IMR-90 (cell line): ENCODE measurements at regions not wholly inside any gene's neighbourhood (a gene's known extent, or its start where the extent isn't known, plus 50 kb on each side); places are given as distances from the start of the nearest gene placed in this dataset.

Experiments used
- ATAC-seq: fragments of 200-7000 bp; cut with Tn5 transposase; 2 replicates; pipeline ENCODE4 v1.9.1; 2020; ENCODE audit warnings: low read depth, mild to moderate bottlenecking, moderate library complexity
- BruUV-seq: library from RNA; stranded (reverse); fragments of 400-500 nt; replicated peaks from 2 replicates; lab custom pipeline; 2021; lab: Mats Ljungman, UMichigan
- CTCF ChIA-PET: fragments of 300-600 bp; formaldehyde crosslinking; extraction: SDS; loops from one replicate; lab custom pipeline; 2021; ENCODE audit warnings: antibody characterized with exemption; lab: Yijun Ruan, JAX
- POLR2A ChIA-PET: fragments of 300-600 bp; sonication (Branson Sonifier 250); formaldehyde crosslinking; loops from one replicate; lab custom pipeline; 2022; ENCODE audit warnings: antibody characterized with exemption; ENCODE audit not compliant: unreplicated experiment; lab: Charles Lee
- DNase-seq: peaks from one replicate; pipeline ENCODE4 v3.0.0; 2013
- H2AFZ ChIP-seq: replicated peaks from 2 replicates; pipeline ENCODE3; 2013; ENCODE audit warnings: low read length, mild to moderate bottlenecking; ENCODE audit not compliant: poor library complexity
- H2AK5ac ChIP-seq: 2 replicates; pipeline ENCODE4 v1.6.1; 2013; ENCODE audit warnings: low read depth, low read length, inconsistent platforms
- H2AK9ac ChIP-seq: replicated peaks from 2 replicates; pipeline ENCODE3; 2013; ENCODE audit warnings: mild to moderate bottlenecking, low read depth, low read length, moderate library complexity; ENCODE audit not compliant: poor library complexity
- H2BK120ac ChIP-seq: 2 replicates; pipeline ENCODE4 v1.6.1; 2013; ENCODE audit warnings: low read depth, low read length, inconsistent platforms
- H2BK15ac ChIP-seq: 3 replicates; pipeline ENCODE4 v1.6.1; 2013; ENCODE audit warnings: low read depth, low read length, inconsistent platforms
- H2BK20ac ChIP-seq: 2 replicates; pipeline ENCODE4 v1.6.1; 2013; ENCODE audit warnings: low read depth, mild to moderate bottlenecking, inconsistent platforms, low read length, moderate library complexity
- H2BK5ac ChIP-seq: 2 replicates; pipeline ENCODE4 v1.6.1; 2013; ENCODE audit warnings: mild to moderate bottlenecking, low read depth, low read length, inconsistent platforms; ENCODE audit not compliant: poor library complexity, severe bottlenecking
- H3K14ac ChIP-seq: replicated peaks from 2 replicates; pipeline ENCODE4 v1.6.1; 2013; ENCODE audit warnings: low read depth, low read length, inconsistent platforms
- H3K18ac ChIP-seq: 2 replicates; pipeline ENCODE4 v1.6.1; 2013; ENCODE audit warnings: low read depth, low read length, control low read depth
- H3K23ac ChIP-seq: 2 replicates; pipeline ENCODE4 v1.6.1; 2013; ENCODE audit warnings: low read depth, low read length, inconsistent platforms
- H3K27ac ChIP-seq: 2 replicates; pipeline ENCODE4 v1.5.1; 2013; ENCODE audit warnings: mild to moderate bottlenecking, control low read depth, low read length; ENCODE audit not compliant: insufficient read depth
- H3K27me3 ChIP-seq: 2 replicates; pipeline ENCODE4 v1.6.1; 2013; ENCODE audit warnings: low read length; ENCODE audit not compliant: control insufficient read depth, insufficient read depth
- H3K36me3 ChIP-seq: 2 replicates; pipeline ENCODE4 v1.6.1; 2013; ENCODE audit warnings: low read length, mixed read lengths; ENCODE audit not compliant: control insufficient read depth, insufficient read depth
- H3K4ac ChIP-seq: 2 replicates; pipeline ENCODE4 v1.6.1; 2013; ENCODE audit warnings: low read depth, low read length, inconsistent platforms
- H3K4me1 ChIP-seq: 2 replicates; pipeline ENCODE4 v1.6.1; 2013; ENCODE audit warnings: low read length, mixed read lengths; ENCODE audit not compliant: control insufficient read depth, insufficient read depth
- H3K4me2 ChIP-seq: 2 replicates; pipeline ENCODE4 v1.6.1; 2013; ENCODE audit warnings: low read depth, mild to moderate bottlenecking, control low read depth, low read length, moderate library complexity
- H3K4me3 ChIP-seq: 2 replicates; pipeline ENCODE4 v1.5.1; 2013; ENCODE audit warnings: low read depth, mild to moderate bottlenecking, control low read depth, low read length, moderate library complexity; ENCODE audit not compliant: insufficient read depth
- H3K56ac ChIP-seq: 2 replicates; pipeline ENCODE4 v1.6.1; 2013; ENCODE audit warnings: low read length, inconsistent platforms; ENCODE audit not compliant: insufficient read depth; ENCODE audit errors: extremely low read depth
- H3K79me1 ChIP-seq, 2 experiments: 2 replicates each; pipeline ENCODE4 v1.6.1; 2013; ENCODE audit warnings: low read length in 2 of 2, inconsistent platforms in 1 of 2, low read depth in 1 of 2
- H3K9ac ChIP-seq: 2 replicates; pipeline ENCODE4 v1.6.1; 2013; ENCODE audit warnings: low read depth, low read length, control low read depth
- H3K9me1 ChIP-seq: 2 replicates; pipeline ENCODE4 v1.6.1; 2013; ENCODE audit warnings: low read length, inconsistent platforms; ENCODE audit not compliant: insufficient read depth
- H3K9me3 ChIP-seq: 2 replicates; pipeline ENCODE4 v1.6.1; 2013; ENCODE audit warnings: low read length; ENCODE audit not compliant: control insufficient read depth, insufficient read depth
- H4K20me1 ChIP-seq: 2 replicates; pipeline ENCODE4 v1.6.1; 2013; ENCODE audit warnings: low read length, inconsistent platforms; ENCODE audit not compliant: insufficient read depth
- H4K5ac ChIP-seq: 2 replicates; pipeline ENCODE4 v1.6.1; 2013; ENCODE audit warnings: mild to moderate bottlenecking, low read depth, low read length, control low read depth
- H4K8ac ChIP-seq, 2 experiments: 2 replicates each; pipeline ENCODE4 v1.6.1; 2013; ENCODE audit warnings: low read depth in 2 of 2, low read length in 2 of 2, control low read depth in 1 of 2, inconsistent platforms in 1 of 2
- H4K91ac ChIP-seq: 2 replicates; pipeline ENCODE4 v1.6.1; 2013; ENCODE audit warnings: low read depth, low read length, inconsistent platforms; ENCODE audit not compliant: insufficient read depth
- CHD1 ChIP-seq: IDR thresholded peaks from 2 replicates; pipeline ENCODE4 v1.6.1; 2012; ENCODE audit warnings: low read depth, low read length, improper control_type of control experiment
- FOS ChIP-seq: fragments of 150-350 bp; IDR thresholded peaks from 2 replicates; pipeline ENCODE4 v1.6.1; 2016; ENCODE audit warnings: low read depth, low read length
- MAZ ChIP-seq: IDR thresholded peaks from 2 replicates; pipeline ENCODE4 v1.6.1; 2012; ENCODE audit warnings: low read depth, mild to moderate bottlenecking, low read length, improper control_type of control experiment, moderate library complexity, borderline replicate concordance
- POLR2A ChIP-seq: IDR thresholded peaks from 2 replicates; pipeline ENCODE4 v1.6.1; 2012; ENCODE audit warnings: mild to moderate bottlenecking, low read depth, low read length
- RAD21 ChIP-seq: IDR thresholded peaks from 2 replicates; pipeline ENCODE4 v1.6.1; 2012; ENCODE audit warnings: low read length, improper control_type of control experiment
- RCOR1 ChIP-seq: IDR thresholded peaks from 2 replicates; pipeline ENCODE4 v1.6.1; 2012; ENCODE audit warnings: mild to moderate bottlenecking, low read length, improper control_type of control experiment; ENCODE audit not compliant: insufficient replicate concordance
- SMC3 ChIP-seq: fragments of 150-350 bp; IDR thresholded peaks from 2 replicates; pipeline ENCODE4 v1.6.1; 2016; ENCODE audit warnings: low read depth, mild to moderate bottlenecking, antibody characterized with exemption, low read length, moderate library complexity
- WGBS, 2 experiments: methylation state at CpG; one replicate each; pipeline versions ENCODE4 v1.1.5 to v1.1.7; 2013; ENCODE audit warnings: missing lambda C conversion rate in 2 of 2; ENCODE audit not compliant: insufficient read length in 1 of 2; ENCODE audit errors: extremely low coverage in 2 of 2; 5-methylcytosine and 5-hydroxymethylcytosine counted together
- dilution Hi-C: fragments of 300-500 bp; cut with HindIII; formaldehyde crosslinking; loops from one replicate; pipeline ENCODE4 v1.14.3; 2018; ENCODE audit warnings: low sequenced_read_pairs; ENCODE audit not compliant: unreplicated experiment
- in situ Hi-C: fragments of 300-500 bp; cut with MboI; formaldehyde crosslinking; loops from 3 replicates; pipeline ENCODE4 v1.14.3; 2019; ENCODE audit warnings: low sequenced_read_pairs, inconsistent platforms, mixed read lengths
- intact Hi-C: fragments of 100-400 bp; cut with micrococcal nuclease; formaldehyde crosslinking; loops from 2 replicates; pipeline ENCODE4 v1.10.0; 2022
- TF ChIP-seq, protein P1 (sequence below): fragments of 150-350 bp; IDR thresholded peaks from 2 replicates; pipeline ENCODE4 v1.6.1; 2017; ENCODE audit warnings: mild to moderate bottlenecking, antibody characterized with exemption, low read length, low read depth
- TF ChIP-seq, protein P2 (sequence below): conservative IDR thresholded peaks from 2 replicates; pipeline ENCODE4 v1.5.1; 2012; ENCODE audit warnings: mild to moderate bottlenecking, low read depth, low read length, improper control_type of control experiment
- TF ChIP-seq, protein P3 (sequence below): fragments of 150-350 bp; IDR thresholded peaks from 2 replicates; pipeline ENCODE4 v1.6.1; 2016; ENCODE audit warnings: low read depth, mild to moderate bottlenecking, low read length, moderate library complexity, borderline replicate concordance

DNA sequence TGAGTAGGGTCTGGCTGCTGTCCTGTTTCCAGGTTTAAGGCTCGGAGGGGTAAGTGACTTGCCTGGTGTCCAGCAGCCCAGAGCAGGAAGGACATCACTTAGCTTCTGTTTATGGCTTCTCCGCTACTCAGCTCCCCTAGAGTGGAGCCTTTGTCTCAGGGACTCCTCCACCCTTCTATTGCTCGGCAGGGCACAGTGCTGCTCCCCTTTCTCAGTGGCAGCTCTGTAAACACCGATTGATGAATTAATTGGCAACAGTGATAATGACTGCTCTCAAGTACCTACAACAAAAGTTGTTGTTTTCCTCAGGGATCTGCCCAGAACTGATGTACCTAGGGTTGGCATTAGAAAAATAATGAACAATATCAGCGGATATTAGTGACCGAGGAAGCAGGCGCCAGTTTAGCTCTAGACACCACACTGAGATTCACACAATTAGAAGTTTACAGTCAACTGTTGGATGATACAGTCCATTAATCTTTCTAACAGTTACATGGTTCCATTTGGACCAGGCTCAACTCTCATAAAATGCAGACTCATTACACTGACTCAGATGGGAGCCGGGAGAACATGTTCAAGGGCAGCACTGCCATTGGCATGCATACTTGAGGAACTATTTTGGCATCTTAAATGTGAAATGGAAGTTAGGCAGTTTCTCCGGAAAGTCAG, 265.7 kb downstream of the MTX2 start:
- H3K23ac ChIP-seq = no peak overlapping the region
- in situ Hi-C loops (no loop called here), dilution Hi-C loops (no loop called here), intact Hi-C loops (no loop called here)
- no peak overlapping the region for H4K5ac ChIP-seq
- ChIA-PET CTCF (interaction anchor here (0.8 to 1.0 kb wide), 2 partner anchors 20 to 1190 kb away, joined by 3 read pairs; no protein-coding TSS in a partner anchor), POLR2A (no interaction called here)
- H3K79me1 ChIP-seq = no peaks in the 10 kb centered on the region
- no peak overlapping the region for H2BK15ac ChIP-seq
- H3K27ac ChIP-seq = no peak overlapping the region
- no peak overlapping the region for H2BK20ac ChIP-seq
- peaks cover 5% of the 10 kb centered on the region for H3K27me3 ChIP-seq
- ATAC-seq (no peak), DNase-seq (no peak)
- TF ChIP-seq, protein P1, sequence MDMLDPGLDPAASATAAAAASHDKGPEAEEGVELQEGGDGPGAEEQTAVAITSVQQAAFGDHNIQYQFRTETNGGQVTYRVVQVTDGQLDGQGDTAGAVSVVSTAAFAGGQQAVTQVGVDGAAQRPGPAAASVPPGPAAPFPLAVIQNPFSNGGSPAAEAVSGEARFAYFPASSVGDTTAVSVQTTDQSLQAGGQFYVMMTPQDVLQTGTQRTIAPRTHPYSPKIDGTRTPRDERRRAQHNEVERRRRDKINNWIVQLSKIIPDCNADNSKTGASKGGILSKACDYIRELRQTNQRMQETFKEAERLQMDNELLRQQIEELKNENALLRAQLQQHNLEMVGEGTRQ = no peak
- TF ChIP-seq RCOR1 = no peak
- no peak for TF ChIP-seq SMC3
- TF ChIP-seq RAD21 = no peak
- TF ChIP-seq, protein P2, sequence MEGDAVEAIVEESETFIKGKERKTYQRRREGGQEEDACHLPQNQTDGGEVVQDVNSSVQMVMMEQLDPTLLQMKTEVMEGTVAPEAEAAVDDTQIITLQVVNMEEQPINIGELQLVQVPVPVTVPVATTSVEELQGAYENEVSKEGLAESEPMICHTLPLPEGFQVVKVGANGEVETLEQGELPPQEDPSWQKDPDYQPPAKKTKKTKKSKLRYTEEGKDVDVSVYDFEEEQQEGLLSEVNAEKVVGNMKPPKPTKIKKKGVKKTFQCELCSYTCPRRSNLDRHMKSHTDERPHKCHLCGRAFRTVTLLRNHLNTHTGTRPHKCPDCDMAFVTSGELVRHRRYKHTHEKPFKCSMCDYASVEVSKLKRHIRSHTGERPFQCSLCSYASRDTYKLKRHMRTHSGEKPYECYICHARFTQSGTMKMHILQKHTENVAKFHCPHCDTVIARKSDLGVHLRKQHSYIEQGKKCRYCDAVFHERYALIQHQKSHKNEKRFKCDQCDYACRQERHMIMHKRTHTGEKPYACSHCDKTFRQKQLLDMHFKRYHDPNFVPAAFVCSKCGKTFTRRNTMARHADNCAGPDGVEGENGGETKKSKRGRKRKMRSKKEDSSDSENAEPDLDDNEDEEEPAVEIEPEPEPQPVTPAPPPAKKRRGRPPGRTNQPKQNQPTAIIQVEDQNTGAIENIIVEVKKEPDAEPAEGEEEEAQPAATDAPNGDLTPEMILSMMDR = no peak
- TF ChIP-seq, protein P3, sequence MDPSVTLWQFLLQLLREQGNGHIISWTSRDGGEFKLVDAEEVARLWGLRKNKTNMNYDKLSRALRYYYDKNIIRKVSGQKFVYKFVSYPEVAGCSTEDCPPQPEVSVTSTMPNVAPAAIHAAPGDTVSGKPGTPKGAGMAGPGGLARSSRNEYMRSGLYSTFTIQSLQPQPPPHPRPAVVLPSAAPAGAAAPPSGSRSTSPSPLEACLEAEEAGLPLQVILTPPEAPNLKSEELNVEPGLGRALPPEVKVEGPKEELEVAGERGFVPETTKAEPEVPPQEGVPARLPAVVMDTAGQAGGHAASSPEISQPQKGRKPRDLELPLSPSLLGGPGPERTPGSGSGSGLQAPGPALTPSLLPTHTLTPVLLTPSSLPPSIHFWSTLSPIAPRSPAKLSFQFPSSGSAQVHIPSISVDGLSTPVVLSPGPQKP = no peak
- no peak for TF ChIP-seq FOS
- TF ChIP-seq POLR2A = no peak
- no peak for TF ChIP-seq MAZ
- TF ChIP-seq CHD1 = no peak
- no peak overlapping the region for H4K8ac ChIP-seq
- H2AK9ac ChIP-seq = no peak overlapping the region
- no peaks in the 10 kb centered on the region for H3K9me1 ChIP-seq
- no peaks in the 10 kb centered on the region for H3K4me1 ChIP-seq
- H3K56ac ChIP-seq = no peak overlapping the region
- no peak overlapping the region for H4K91ac ChIP-seq
- H2AFZ ChIP-seq = no peak overlapping the region
- H3K4ac ChIP-seq = no peak overlapping the region
- no peak overlapping the region for H3K18ac ChIP-seq
- WGBS, 2 experiments = 57% methylated on average over 2 of the region's 9 CpGs; no CpG with 5 or more reads in 1 of the 2 experiments
- no peak overlapping the region for H3K4me3 ChIP-seq
- H3K14ac ChIP-seq = no peak overlapping the region
- no peaks in the 10 kb centered on the region for H3K9me3 ChIP-seq
- no peak overlapping the region for H3K4me2 ChIP-seq
- no peak overlapping the region for H2BK5ac ChIP-seq
- H3K9ac ChIP-seq = no peak overlapping the region
- no peaks in the 10 kb centered on the region for H3K36me3 ChIP-seq
- no peak overlapping the region for H2BK120ac ChIP-seq
- no TSS peak for BruUV-seq
- no peaks in the 10 kb centered on the region for H4K20me1 ChIP-seq
- H2AK5ac ChIP-seq = no peak overlapping the region
